Cardiac muscle cell (in vitro differentiated cells and primary cell): ENCODE measurements at regions not wholly inside any gene's neighbourhood (a gene's known extent, or its start where the extent isn't known, plus 50 kb on each side); places are given as distances from the start of the nearest gene placed in this dataset.

Source experiments
- DNase-seq, 2 donors: peaks; one replicate each; pipeline versions ENCODE4 v3.0.0 to v3.0.0-alpha.2; 2010 to 2017; ENCODE audit warnings: low read depth in 1 of 2, low spot score in 1 of 2
- H3K27ac ChIP-seq: fragments of 200-600 bp; sonication (generic); 2 replicates; pipeline ENCODE4 v1.5.1; 2016
- H3K27me3 ChIP-seq: fragments of 200-600 bp; sonication (generic); 2 replicates; pipeline ENCODE4 v1.6.0; 2016; ENCODE audit warnings: control low read depth
- H3K36me3 ChIP-seq: fragments of 200-600 bp; sonication (generic); 2 replicates; pipeline ENCODE4 v1.5.1; 2016; ENCODE audit warnings: control low read depth
- H3K4me1 ChIP-seq: fragments of 200-600 bp; sonication (generic); 2 replicates; pipeline ENCODE4 v1.8.1; 2017; ENCODE audit warnings: low read depth, mild to moderate bottlenecking, mixed run types
- H3K4me3 ChIP-seq: fragments of 200-600 bp; sonication (generic); 2 replicates; pipeline ENCODE4 v1.5.1; 2016; ENCODE audit warnings: mild to moderate bottlenecking
- H3K9me3 ChIP-seq: fragments of 200-600 bp; sonication (generic); 2 replicates; pipeline ENCODE4 v1.5.1; 2017; ENCODE audit warnings: low read depth, mild to moderate bottlenecking, control low read depth
- TF ChIP-seq, protein P1 (sequence below): IDR thresholded peaks from 2 replicates; pipeline ENCODE4 v1.5.1; 2012; ENCODE audit warnings: low read depth, mild to moderate bottlenecking, low read length

DNA sequence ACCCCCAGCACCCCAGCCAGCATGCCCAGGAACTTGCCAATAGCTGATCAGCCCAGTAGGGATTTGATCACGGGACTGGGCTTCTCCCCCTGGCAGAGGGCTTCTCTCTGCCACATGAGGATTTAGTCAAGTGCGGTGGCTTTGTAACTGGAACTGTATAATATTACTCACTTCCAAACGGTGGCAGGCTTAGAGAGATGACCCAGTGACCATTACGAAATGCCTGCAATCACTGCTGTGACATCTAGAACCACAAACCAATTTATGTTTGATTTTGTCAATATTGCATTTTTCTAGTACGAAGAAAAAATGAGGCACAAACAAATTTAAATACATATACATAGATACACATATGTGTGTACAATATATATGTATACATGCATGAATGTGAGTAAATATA is 192.1 kb downstream of the ERCC6L2 start:
- TF ChIP-seq, protein P1, sequence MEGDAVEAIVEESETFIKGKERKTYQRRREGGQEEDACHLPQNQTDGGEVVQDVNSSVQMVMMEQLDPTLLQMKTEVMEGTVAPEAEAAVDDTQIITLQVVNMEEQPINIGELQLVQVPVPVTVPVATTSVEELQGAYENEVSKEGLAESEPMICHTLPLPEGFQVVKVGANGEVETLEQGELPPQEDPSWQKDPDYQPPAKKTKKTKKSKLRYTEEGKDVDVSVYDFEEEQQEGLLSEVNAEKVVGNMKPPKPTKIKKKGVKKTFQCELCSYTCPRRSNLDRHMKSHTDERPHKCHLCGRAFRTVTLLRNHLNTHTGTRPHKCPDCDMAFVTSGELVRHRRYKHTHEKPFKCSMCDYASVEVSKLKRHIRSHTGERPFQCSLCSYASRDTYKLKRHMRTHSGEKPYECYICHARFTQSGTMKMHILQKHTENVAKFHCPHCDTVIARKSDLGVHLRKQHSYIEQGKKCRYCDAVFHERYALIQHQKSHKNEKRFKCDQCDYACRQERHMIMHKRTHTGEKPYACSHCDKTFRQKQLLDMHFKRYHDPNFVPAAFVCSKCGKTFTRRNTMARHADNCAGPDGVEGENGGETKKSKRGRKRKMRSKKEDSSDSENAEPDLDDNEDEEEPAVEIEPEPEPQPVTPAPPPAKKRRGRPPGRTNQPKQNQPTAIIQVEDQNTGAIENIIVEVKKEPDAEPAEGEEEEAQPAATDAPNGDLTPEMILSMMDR, result no peak
- Histone ChIP-seq H3K27ac (no peak overlapping the region), H3K27me3 (no peaks in the 10 kb centered on the region), H3K4me1 (no peaks in the 10 kb centered on the region), H3K4me3 (no peak overlapping the region), H3K36me3 (no peaks in the 10 kb centered on the region), H3K9me3 (no peaks in the 10 kb centered on the region)
- DNase-seq, result no peak

DNA sequence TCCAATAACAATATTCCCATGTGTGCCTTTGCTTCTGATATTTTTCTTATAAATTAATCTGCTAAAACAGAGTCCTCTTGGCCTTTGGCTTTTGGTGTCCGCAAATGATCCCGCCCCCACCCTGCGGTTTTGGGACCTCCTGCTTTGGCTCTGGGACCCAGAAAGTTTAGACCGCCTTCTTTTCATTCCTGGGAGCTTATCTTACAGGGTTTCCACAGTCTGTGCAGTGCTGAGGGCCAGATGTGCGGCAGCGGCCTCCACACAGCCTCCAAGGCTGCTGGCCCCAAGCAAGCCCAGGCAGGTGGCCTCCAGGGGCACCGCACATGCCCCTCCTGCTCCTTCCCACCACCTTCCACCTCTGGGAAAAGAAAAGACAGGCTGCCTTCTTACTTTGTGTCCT is 191.5 kb downstream of the ERCC6L2 start:
- peak in 1 of 2 donors; percentile 55 for DNase-seq
- Histone ChIP-seq H3K9me3 (no peaks in the 10 kb centered on the region), H3K4me3 (no peak overlapping the region), H3K36me3 (no peaks in the 10 kb centered on the region), H3K27ac (no peak overlapping the region), H3K4me1 (no peaks in the 10 kb centered on the region), H3K27me3 (no peaks in the 10 kb centered on the region)
- TF ChIP-seq, protein P1, result no peak

DNA sequence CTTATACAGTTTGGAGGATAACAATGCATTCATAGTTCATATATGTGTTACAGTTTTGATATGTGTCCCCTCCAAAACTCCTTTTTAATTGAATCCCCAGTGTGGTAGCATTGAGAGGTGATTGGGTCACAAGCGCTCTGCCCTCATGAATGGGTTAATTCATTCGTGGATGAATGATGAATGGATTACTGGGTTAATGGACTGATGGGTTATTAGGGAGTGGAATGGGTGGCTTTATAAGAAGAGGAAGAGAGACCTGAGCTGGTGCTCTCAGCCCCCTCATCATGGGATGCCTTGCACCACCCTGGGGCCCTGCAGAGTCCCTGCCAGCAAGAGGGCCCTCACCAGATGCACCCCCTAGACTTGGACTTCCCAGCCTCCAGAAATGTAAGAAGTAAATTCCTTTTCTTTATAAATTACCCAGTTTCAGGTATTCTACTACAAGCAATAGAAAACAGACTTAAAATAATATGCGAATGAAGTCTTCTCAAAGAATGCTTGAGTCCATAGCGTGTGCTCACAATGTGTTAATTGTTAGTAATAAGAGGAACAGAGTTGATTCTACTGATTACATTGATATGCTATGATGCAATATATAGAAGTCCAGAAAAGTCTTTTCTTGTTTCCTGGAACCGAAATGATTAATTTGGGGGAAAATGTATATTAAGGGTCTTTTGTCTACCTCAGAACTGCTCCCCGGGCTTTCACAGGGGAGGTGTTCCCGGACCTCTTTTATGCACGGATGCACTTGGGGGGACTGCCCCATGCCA is 190.2 kb downstream of the ERCC6L2 start:
- Histone ChIP-seq H3K4me3 (no peak overlapping the region), H3K9me3 (no peaks in the 10 kb centered on the region), H3K27me3 (no peaks in the 10 kb centered on the region), H3K4me1 (no peaks in the 10 kb centered on the region), H3K27ac (no peak overlapping the region), H3K36me3 (no peaks in the 10 kb centered on the region)
- DNase-seq, result no peak
- TF ChIP-seq, protein P1, result no peak

DNA sequence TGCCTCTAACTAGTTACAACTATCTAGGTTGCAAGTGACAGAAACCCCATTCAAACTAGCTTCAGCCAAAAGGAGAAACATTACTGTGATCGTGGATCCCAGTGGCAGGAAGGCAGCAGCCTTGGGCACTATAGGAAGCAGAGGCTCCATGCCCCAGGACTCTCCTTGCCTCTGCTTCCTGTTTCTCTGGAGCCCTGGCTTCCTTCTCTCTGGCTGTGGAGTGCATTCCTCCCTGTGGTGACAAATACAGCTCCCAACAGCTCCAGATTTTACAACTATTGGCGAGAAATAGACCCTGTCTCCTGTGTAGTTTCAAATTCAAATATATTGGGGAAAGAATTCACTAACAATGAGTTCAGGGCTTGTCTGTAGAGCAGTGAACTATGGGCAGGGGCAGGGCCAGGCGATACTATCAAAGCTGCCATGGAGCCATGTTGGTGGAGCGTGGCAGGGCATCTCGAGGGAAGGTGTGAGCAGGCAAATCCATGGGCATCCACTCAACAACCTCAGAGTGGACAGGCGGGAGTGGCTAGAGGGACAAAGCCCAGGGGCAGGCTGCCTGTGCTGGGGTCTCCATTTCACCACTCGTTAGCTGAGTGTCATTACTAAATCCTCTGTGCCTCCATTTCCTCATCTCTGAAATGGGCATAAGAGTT is 189.5 kb downstream of the ERCC6L2 start:
- Histone ChIP-seq H3K4me3 (no peak overlapping the region), H3K27me3 (no peaks in the 10 kb centered on the region), H3K9me3 (no peaks in the 10 kb centered on the region), H3K36me3 (no peaks in the 10 kb centered on the region), H3K27ac (no peak overlapping the region), H3K4me1 (no peaks in the 10 kb centered on the region)
- DNase-seq, result peak in 1 of 2 donors; percentile 11
- TF ChIP-seq, protein P1, result no peak

DNA sequence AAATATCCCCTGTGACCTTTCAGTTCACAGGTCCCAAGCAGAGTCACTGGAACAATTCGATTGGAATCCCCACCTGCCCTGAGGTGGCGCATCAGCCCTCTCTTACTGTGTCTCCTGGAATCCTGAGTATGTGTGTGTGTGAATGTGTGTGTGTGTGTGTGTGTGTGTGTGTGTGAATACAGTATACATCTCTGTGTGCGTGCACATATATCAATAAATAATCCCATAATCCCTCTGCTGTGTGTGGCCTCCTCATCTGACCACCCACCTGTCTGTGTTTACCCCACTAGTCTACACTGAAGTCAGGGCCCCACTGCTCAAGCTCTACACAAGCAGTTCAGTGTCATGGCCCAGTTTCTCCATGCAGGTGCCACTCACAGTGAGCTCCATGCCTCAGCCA is 187.4 kb downstream of the ERCC6L2 start:
- no peak for DNase-seq
- H3K36me3 ChIP-seq, result no peaks in the 10 kb centered on the region
- H3K9me3 ChIP-seq, result no peaks in the 10 kb centered on the region
- TF ChIP-seq, protein P1, result no peak
- no peak overlapping the region for H3K4me3 ChIP-seq
- no peaks in the 10 kb centered on the region for H3K4me1 ChIP-seq
- H3K27me3 ChIP-seq, result no peaks in the 10 kb centered on the region
- no peak overlapping the region for H3K27ac ChIP-seq
